NT2/D1 (cell line): ENCODE measurements at regions not wholly inside any gene's neighbourhood (a gene's known extent, or its start where the extent isn't known, plus 50 kb on each side); places are given as distances from the start of the nearest gene placed in this dataset.

Experiments
- YY1 ChIP-seq: IDR thresholded peaks from 2 replicates; pipeline ENCODE4 v1.6.1; 2011; ENCODE audit not compliant: insufficient read length, insufficient read depth
- ZNF274 ChIP-seq: IDR thresholded peaks from 2 replicates; pipeline ENCODE4 v1.6.1; 2011; ENCODE audit warnings: mild to moderate bottlenecking, low read depth, low read length

DNA sequence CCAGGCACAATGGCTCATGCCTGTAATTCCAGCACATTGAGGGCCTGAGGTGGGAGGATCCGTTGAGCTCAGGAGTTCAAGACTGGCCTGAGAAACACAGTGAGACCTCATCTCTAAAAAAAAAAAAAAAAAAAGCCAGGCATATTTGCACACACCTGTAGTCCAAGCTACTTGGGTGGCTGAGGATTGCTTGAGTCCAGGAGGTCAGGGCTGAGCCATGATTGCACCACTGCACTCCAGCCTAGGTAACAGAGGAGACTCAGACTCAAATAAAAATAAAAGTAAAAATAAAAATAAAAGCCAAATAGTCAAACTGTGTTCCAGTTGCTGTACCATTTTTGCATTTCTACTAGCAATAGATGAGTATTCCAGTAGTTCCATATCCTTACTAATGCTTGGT, 616.0 kb downstream of the KIF4B start:
- TF ChIP-seq YY1 (no peak), ZNF274 (no peak)
